Keratinocyte (primary cell): ENCODE measurements at regions not wholly inside any gene's neighbourhood (a gene's known extent, or its start where the extent isn't known, plus 50 kb on each side); places are given as distances from the start of the nearest gene placed in this dataset.

Experiments used
- EZH2 ChIP-seq: IDR thresholded peaks from one replicate; pipeline ENCODE4 v1.6.1; 2012; ENCODE audit warnings: inconsistent platforms, mild to moderate bottlenecking, low read length, moderate library complexity
- TF ChIP-seq, protein P1 (sequence below), 3 experiments: IDR thresholded peaks in 1 of 3; conservative IDR thresholded peaks in 1 of 3; optimal IDR thresholded peaks in 1 of 3; 2 replicates in 2 of 3; 3 replicates in 1 of 3; pipeline versions ENCODE3 to v1.5.1; 2011; ENCODE audit warnings: low read length in 3 of 3, mild to moderate bottlenecking in 3 of 3, moderate library complexity in 2 of 3, control low read depth in 1 of 3, inconsistent platforms in 1 of 3; ENCODE audit not compliant: insufficient read depth in 2 of 3; ENCODE audit errors: extremely low read depth in 1 of 3

- no peak for TF ChIP-seq EZH2
- TF ChIP-seq, protein P1, sequence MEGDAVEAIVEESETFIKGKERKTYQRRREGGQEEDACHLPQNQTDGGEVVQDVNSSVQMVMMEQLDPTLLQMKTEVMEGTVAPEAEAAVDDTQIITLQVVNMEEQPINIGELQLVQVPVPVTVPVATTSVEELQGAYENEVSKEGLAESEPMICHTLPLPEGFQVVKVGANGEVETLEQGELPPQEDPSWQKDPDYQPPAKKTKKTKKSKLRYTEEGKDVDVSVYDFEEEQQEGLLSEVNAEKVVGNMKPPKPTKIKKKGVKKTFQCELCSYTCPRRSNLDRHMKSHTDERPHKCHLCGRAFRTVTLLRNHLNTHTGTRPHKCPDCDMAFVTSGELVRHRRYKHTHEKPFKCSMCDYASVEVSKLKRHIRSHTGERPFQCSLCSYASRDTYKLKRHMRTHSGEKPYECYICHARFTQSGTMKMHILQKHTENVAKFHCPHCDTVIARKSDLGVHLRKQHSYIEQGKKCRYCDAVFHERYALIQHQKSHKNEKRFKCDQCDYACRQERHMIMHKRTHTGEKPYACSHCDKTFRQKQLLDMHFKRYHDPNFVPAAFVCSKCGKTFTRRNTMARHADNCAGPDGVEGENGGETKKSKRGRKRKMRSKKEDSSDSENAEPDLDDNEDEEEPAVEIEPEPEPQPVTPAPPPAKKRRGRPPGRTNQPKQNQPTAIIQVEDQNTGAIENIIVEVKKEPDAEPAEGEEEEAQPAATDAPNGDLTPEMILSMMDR (optimal IDR thresholded peaks at IDR 0.05 in 1 of 3, IDR thresholded peaks at IDR 0.05 in 1 of 3, conservative IDR thresholded peaks at IDR 0.05 in 1 of 3; ENCODE audit: extremely low read depth in 1 of 3, insufficient read depth in 2 of 3, low read length in 3 of 3), result no peak
Measured at GRCh38 chr9:3136230-3136629, 292.3 kb upstream of the PUM3 start.
